ENCODE measurements at regions not wholly inside any gene's neighbourhood (a gene's known extent, or its start where the extent isn't known, plus 50 kb on each side); places are given as distances from the start of the nearest gene placed in this dataset.

DNA sequence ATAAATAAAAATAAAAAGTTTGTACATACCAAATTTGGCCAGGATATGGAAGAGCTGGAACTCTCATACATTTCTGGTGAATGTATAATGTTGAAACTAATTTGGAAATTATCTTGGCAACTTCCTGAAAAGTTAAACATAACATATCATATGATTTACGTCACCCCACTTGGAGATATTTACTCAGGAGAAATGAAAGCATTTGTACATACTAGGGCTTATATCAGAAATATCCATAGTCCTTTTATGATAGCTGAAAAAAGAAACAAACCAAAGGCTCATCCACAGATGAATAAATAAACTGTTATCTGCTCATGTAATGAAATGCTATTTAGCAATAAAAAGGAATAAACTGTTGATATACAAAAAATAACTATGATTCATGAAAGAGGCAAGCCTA, 318.2 kb upstream of the NRXN1 start:
- Histone ChIP-seq H3K4me3 (ENCODE audit: low read length in 2 of 2) (no peak overlapping the region), H3K9me3 (ENCODE audit: control insufficient read depth in 2 of 2, insufficient read depth in 1 of 2, low read length in 1 of 2) (no peaks in the 10 kb centered on the region), H3K27ac (ENCODE audit: low read depth in 1 of 2, low read length in 1 of 2) (no peak overlapping the region), H3K36me3 (ENCODE audit: control insufficient read depth in 2 of 2, insufficient read depth in 2 of 2, low read length in 1 of 2) (no peaks in the 10 kb centered on the region), H3K27me3 (ENCODE audit: control insufficient read depth in 2 of 2, insufficient read depth in 1 of 2, low read length in 1 of 2) (no peaks in the 10 kb centered on the region), H3K4me1 (ENCODE audit: control insufficient read depth in 2 of 2, insufficient read depth in 2 of 2, low read length in 2 of 2) (no peaks in the 10 kb centered on the region)
- WGBS: 77% methylated on average over 1 of the region's 1 CpG
- no peak for DNase-seq (ENCODE audit: low read depth in 6 of 9, low spot score in 9 of 9)

GRCh38 chr2:51344886-51345285, 313.0 kb upstream of the NRXN1 start:
- Histone ChIP-seq H3K4me3 (ENCODE audit: low read length in 2 of 2) (no peak overlapping the region), H3K27me3 (ENCODE audit: control insufficient read depth in 2 of 2, insufficient read depth in 1 of 2, low read length in 1 of 2) (no peaks in the 10 kb centered on the region), H3K4me1 (ENCODE audit: control insufficient read depth in 2 of 2, insufficient read depth in 2 of 2, low read length in 2 of 2) (no peaks in the 10 kb centered on the region), H3K27ac (ENCODE audit: low read depth in 1 of 2, low read length in 1 of 2) (no peak overlapping the region), H3K36me3 (ENCODE audit: control insufficient read depth in 2 of 2, insufficient read depth in 2 of 2, low read length in 1 of 2) (no peaks in the 10 kb centered on the region), H3K9me3 (ENCODE audit: control insufficient read depth in 2 of 2, insufficient read depth in 1 of 2, low read length in 1 of 2) (no peaks in the 10 kb centered on the region)
- 88% methylated on average over 2 of the region's 2 CpGs for WGBS
- DNase-seq (ENCODE audit: low read depth in 6 of 9, low spot score in 9 of 9): no peak

GRCh38 chr2:51335087-51336058, 303.4 kb upstream of the NRXN1 start:
- H3K9me3 ChIP-seq (ENCODE audit: control insufficient read depth in 2 of 2, insufficient read depth in 1 of 2, low read length in 1 of 2): no peaks in the 10 kb centered on the region
- no peak overlapping the region for H3K27ac ChIP-seq (ENCODE audit: low read depth in 1 of 2, low read length in 1 of 2)
- WGBS: 83% methylated on average over 7 of the region's 7 CpGs
- H3K36me3 ChIP-seq (ENCODE audit: control insufficient read depth in 2 of 2, insufficient read depth in 2 of 2, low read length in 1 of 2): no peaks in the 10 kb centered on the region
- H3K4me1 ChIP-seq (ENCODE audit: control insufficient read depth in 2 of 2, insufficient read depth in 2 of 2, low read length in 2 of 2): no peaks in the 10 kb centered on the region
- H3K4me3 ChIP-seq (ENCODE audit: low read length in 2 of 2): no peak overlapping the region
- no peak for DNase-seq (ENCODE audit: low read depth in 6 of 9, low spot score in 9 of 9)
- H3K27me3 ChIP-seq (ENCODE audit: control insufficient read depth in 2 of 2, insufficient read depth in 1 of 2, low read length in 1 of 2): no peaks in the 10 kb centered on the region

DNA sequence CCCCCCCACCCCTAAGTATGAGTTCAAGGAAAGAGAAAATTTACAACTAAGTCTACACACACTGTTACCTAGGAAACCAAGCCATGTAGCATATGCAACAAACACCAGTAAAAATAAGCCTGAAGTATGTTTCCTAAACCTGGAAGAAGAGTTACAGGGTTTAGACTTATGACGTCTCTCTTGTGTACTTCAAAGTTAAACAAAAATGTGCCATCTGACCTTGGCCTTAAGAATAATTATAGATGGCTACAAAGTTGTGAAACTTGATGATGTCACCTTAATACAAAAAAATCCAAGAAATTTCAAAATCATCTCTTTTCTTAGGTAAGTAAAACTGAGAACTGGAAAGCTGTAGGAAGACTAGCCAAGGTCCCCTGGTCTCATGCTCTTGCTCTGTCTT, 297.6 kb upstream of the NRXN1 start:
- Histone ChIP-seq H3K4me3 (ENCODE audit: low read length in 2 of 2) (no peak overlapping the region), H3K27ac (ENCODE audit: low read depth in 1 of 2, low read length in 1 of 2) (no peak overlapping the region), H3K27me3 (ENCODE audit: control insufficient read depth in 2 of 2, insufficient read depth in 1 of 2, low read length in 1 of 2) (no peaks in the 10 kb centered on the region), H3K36me3 (ENCODE audit: control insufficient read depth in 2 of 2, insufficient read depth in 2 of 2, low read length in 1 of 2) (no peaks in the 10 kb centered on the region), H3K4me1 (ENCODE audit: control insufficient read depth in 2 of 2, insufficient read depth in 2 of 2, low read length in 2 of 2) (no peaks in the 10 kb centered on the region), H3K9me3 (ENCODE audit: control insufficient read depth in 2 of 2, insufficient read depth in 1 of 2, low read length in 1 of 2) (no peaks in the 10 kb centered on the region)
- no peak for DNase-seq (ENCODE audit: low read depth in 6 of 9, low spot score in 9 of 9)
- WGBS: 91% methylated on average over 1 of the region's 1 CpG

GRCh38 chr2:51324051-51324450, 292.1 kb upstream of the NRXN1 start:
- H3K27me3 ChIP-seq (ENCODE audit: control insufficient read depth in 2 of 2, insufficient read depth in 1 of 2, low read length in 1 of 2): no peaks in the 10 kb centered on the region
- H3K4me3 ChIP-seq (ENCODE audit: low read length in 2 of 2): no peak overlapping the region
- H3K27ac ChIP-seq (ENCODE audit: low read depth in 1 of 2, low read length in 1 of 2): no peak overlapping the region
- no peak for DNase-seq (ENCODE audit: low read depth in 6 of 9, low spot score in 9 of 9)
- no peaks in the 10 kb centered on the region for H3K9me3 ChIP-seq (ENCODE audit: control insufficient read depth in 2 of 2, insufficient read depth in 1 of 2, low read length in 1 of 2)
- WGBS: 86% methylated on average over 4 of the region's 4 CpGs
- no peaks in the 10 kb centered on the region for H3K4me1 ChIP-seq (ENCODE audit: control insufficient read depth in 2 of 2, insufficient read depth in 2 of 2, low read length in 2 of 2)
- no peaks in the 10 kb centered on the region for H3K36me3 ChIP-seq (ENCODE audit: control insufficient read depth in 2 of 2, insufficient read depth in 2 of 2, low read length in 1 of 2)

DNA sequence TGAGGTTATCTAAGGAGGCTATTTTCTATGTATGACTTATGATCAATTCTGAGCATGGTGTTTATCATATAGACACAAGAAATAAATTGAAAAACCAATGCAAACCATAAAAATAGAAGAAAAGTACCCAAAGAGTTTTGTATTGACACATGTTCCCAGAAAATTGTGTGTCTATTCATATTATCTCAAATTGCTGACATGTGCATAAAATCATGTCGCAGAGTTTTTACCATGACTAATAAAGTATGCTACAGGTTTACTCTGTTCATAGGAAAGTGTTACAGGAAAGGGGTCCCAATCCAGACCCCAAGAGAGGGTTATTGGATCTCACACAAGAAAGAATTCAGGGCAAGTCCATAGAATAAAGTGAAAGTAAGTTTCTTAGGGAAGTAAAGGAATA, 290.7 kb upstream of the NRXN1 start:
- Histone ChIP-seq H3K9me3 (ENCODE audit: control insufficient read depth in 2 of 2, insufficient read depth in 1 of 2, low read length in 1 of 2) (peaks cover 0 to 8% of the 10 kb centered on the region in 2 donors), H3K36me3 (ENCODE audit: control insufficient read depth in 2 of 2, insufficient read depth in 2 of 2, low read length in 1 of 2) (no peaks in the 10 kb centered on the region), H3K4me1 (ENCODE audit: control insufficient read depth in 2 of 2, insufficient read depth in 2 of 2, low read length in 2 of 2) (no peaks in the 10 kb centered on the region), H3K27me3 (ENCODE audit: control insufficient read depth in 2 of 2, insufficient read depth in 1 of 2, low read length in 1 of 2) (no peaks in the 10 kb centered on the region), H3K27ac (ENCODE audit: low read depth in 1 of 2, low read length in 1 of 2) (no peak overlapping the region), H3K4me3 (ENCODE audit: low read length in 2 of 2) (no peak overlapping the region)
- 96% methylated on average over 1 of the region's 1 CpG for WGBS
- DNase-seq (ENCODE audit: low read depth in 6 of 9, low spot score in 9 of 9): no peak

- DNase-seq (ENCODE audit: low read depth in 6 of 9, low spot score in 9 of 9): no peak
- H3K4me1 ChIP-seq (ENCODE audit: control insufficient read depth in 2 of 2, insufficient read depth in 2 of 2, low read length in 2 of 2): no peaks in the 10 kb centered on the region
- H3K4me3 ChIP-seq (ENCODE audit: low read length in 2 of 2): no peak overlapping the region
- H3K36me3 ChIP-seq (ENCODE audit: control insufficient read depth in 2 of 2, insufficient read depth in 2 of 2, low read length in 1 of 2): no peaks in the 10 kb centered on the region
- H3K9me3 ChIP-seq (ENCODE audit: control insufficient read depth in 2 of 2, insufficient read depth in 1 of 2, low read length in 1 of 2): no peaks in the 10 kb centered on the region
- no peaks in the 10 kb centered on the region for H3K27me3 ChIP-seq (ENCODE audit: control insufficient read depth in 2 of 2, insufficient read depth in 1 of 2, low read length in 1 of 2)
- 79% methylated on average over 1 of the region's 1 CpG for WGBS
- no peak overlapping the region for H3K27ac ChIP-seq (ENCODE audit: low read depth in 1 of 2, low read length in 1 of 2)
Observed at GRCh38 chr2:51304311-51304710, 272.4 kb upstream of the NRXN1 start.

GRCh38 chr2:51301381-51301780, 269.4 kb upstream of the NRXN1 start:
- Histone ChIP-seq H3K9me3 (ENCODE audit: control insufficient read depth in 2 of 2, insufficient read depth in 1 of 2, low read length in 1 of 2) (no peaks in the 10 kb centered on the region), H3K4me3 (ENCODE audit: low read length in 2 of 2) (no peak overlapping the region), H3K27ac (ENCODE audit: low read depth in 1 of 2, low read length in 1 of 2) (no peak overlapping the region), H3K27me3 (ENCODE audit: control insufficient read depth in 2 of 2, insufficient read depth in 1 of 2, low read length in 1 of 2) (no peaks in the 10 kb centered on the region), H3K36me3 (ENCODE audit: control insufficient read depth in 2 of 2, insufficient read depth in 2 of 2, low read length in 1 of 2) (no peaks in the 10 kb centered on the region), H3K4me1 (ENCODE audit: control insufficient read depth in 2 of 2, insufficient read depth in 2 of 2, low read length in 2 of 2) (no peaks in the 10 kb centered on the region)
- DNase-seq (ENCODE audit: low read depth in 6 of 9, low spot score in 9 of 9): no peak
- 88% methylated on average over 4 of the region's 4 CpGs for WGBS

- Histone ChIP-seq H3K27ac (ENCODE audit: low read depth in 1 of 2, low read length in 1 of 2) (no peak overlapping the region), H3K4me1 (ENCODE audit: control insufficient read depth in 2 of 2, insufficient read depth in 2 of 2, low read length in 2 of 2) (no peaks in the 10 kb centered on the region), H3K4me3 (ENCODE audit: low read length in 2 of 2) (no peak overlapping the region), H3K27me3 (ENCODE audit: control insufficient read depth in 2 of 2, insufficient read depth in 1 of 2, low read length in 1 of 2) (no peaks in the 10 kb centered on the region), H3K36me3 (ENCODE audit: control insufficient read depth in 2 of 2, insufficient read depth in 2 of 2, low read length in 1 of 2) (no peaks in the 10 kb centered on the region), H3K9me3 (ENCODE audit: control insufficient read depth in 2 of 2, insufficient read depth in 1 of 2, low read length in 1 of 2) (no peaks in the 10 kb centered on the region)
- WGBS: 85% methylated on average over 1 of the region's 1 CpG
- no peak for DNase-seq (ENCODE audit: low read depth in 6 of 9, low spot score in 9 of 9)
Observed at GRCh38 chr2:51299370-51299769, 267.4 kb upstream of the NRXN1 start.
